ENCODE measurements at regions not wholly inside any gene's neighbourhood (a gene's known extent, or its start where the extent isn't known, plus 50 kb on each side); places are given as distances from the start of the nearest gene placed in this dataset.

DNA sequence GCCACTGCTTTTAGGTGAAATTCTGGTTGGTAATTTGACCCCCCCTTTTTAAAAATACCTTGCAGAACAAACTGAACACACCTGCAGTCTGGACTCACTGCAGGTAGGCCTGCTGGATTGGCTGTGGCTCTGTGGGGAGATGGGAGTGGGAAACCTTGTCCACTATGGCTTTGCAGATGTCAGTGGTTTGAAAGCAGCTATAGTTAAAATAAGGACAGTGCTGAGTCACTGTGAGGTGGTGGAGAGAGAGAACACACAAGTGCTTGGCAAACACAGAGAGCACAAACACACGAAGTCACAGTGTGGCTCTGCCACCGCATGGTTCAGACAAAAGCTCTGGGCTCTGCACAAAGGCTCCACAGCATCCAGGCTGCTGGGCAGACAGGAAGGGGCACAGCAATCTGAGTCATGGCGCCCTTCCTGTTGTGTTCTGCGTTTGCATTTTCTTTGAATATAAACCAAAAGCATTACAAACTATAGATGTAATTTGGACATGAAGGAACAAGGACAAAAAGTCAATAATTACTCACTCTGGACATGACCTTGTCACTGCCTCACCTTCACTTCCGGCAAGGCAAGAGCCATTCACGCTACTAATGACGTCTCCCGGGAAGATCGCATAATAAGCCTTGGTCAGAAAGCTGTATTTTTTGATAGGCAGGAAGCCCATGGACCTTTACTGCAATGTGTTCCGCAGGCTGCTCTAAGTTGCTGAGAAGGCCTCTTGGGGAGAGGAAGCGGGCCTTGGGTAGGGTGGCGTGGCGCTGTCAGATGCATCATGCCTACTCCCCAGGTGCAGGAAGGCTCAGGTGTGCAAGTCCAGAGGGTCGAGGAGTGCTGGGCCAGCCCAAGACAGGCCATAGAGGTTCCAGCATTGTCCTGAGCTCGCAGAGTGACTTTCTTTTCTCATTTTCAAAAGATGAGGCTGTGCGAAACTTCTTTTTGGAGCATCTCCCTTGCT lies 60.1 kb upstream of the MED9 start:
- TF ChIP-seq, protein P1, sequence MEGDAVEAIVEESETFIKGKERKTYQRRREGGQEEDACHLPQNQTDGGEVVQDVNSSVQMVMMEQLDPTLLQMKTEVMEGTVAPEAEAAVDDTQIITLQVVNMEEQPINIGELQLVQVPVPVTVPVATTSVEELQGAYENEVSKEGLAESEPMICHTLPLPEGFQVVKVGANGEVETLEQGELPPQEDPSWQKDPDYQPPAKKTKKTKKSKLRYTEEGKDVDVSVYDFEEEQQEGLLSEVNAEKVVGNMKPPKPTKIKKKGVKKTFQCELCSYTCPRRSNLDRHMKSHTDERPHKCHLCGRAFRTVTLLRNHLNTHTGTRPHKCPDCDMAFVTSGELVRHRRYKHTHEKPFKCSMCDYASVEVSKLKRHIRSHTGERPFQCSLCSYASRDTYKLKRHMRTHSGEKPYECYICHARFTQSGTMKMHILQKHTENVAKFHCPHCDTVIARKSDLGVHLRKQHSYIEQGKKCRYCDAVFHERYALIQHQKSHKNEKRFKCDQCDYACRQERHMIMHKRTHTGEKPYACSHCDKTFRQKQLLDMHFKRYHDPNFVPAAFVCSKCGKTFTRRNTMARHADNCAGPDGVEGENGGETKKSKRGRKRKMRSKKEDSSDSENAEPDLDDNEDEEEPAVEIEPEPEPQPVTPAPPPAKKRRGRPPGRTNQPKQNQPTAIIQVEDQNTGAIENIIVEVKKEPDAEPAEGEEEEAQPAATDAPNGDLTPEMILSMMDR (IDR thresholded peaks at IDR 0.05) = no peak
- TF ChIP-seq POLR2A (IDR thresholded peaks at IDR 0.05) = no peak
